T-helper 17 cell (primary cell): ENCODE measurements at regions not wholly inside any gene's neighbourhood (a gene's known extent, or its start where the extent isn't known, plus 50 kb on each side); places are given as distances from the start of the nearest gene placed in this dataset.
"Not testable (repeated sequence)": the region's sequence is repeated elsewhere in the genome, so short reads cannot be mapped to it uniquely, and the experiment has no call there.

Experiments
- ATAC-seq: fragments of 150-1000 bp; cut with Tn5 transposase; 2 replicates; pipeline ENCODE4 v1.10.0; 2021; ENCODE audit warnings: mild to moderate bottlenecking, moderate library complexity
- DNase-seq, 3 donors: peaks; one replicate each; pipeline versions ENCODE4 v3.0.0 to v3.0.0-alpha.2; 2020 to 2021
- H3K9me3 ChIP-seq: one replicate; pipeline ENCODE4 v1.7.0; 2013; ENCODE audit warnings: low read length, mild to moderate bottlenecking; ENCODE audit not compliant: control insufficient read depth, poor library complexity, severe bottlenecking
- H3K27ac Mint-ChIP-seq: one replicate; pipeline ENCODE4 v1.8.0; 2022; ENCODE audit warnings: mild to moderate bottlenecking, moderate library complexity, mixed read lengths
- H3K27me3 Mint-ChIP-seq: one replicate; pipeline ENCODE4 v1.8.0; 2022; ENCODE audit warnings: mixed read lengths
- H3K36me3 Mint-ChIP-seq: one replicate; pipeline ENCODE4 v1.8.0; 2022; ENCODE audit warnings: low read depth, mixed read lengths
- H3K4me1 Mint-ChIP-seq: one replicate; pipeline ENCODE4 v1.8.0; 2022; ENCODE audit warnings: mild to moderate bottlenecking, mixed read lengths
- H3K4me3 Mint-ChIP-seq: one replicate; pipeline ENCODE4 v1.8.0; 2022; ENCODE audit warnings: mild to moderate bottlenecking, moderate library complexity, mixed read lengths

- Mint-ChIP-seq H3K27me3 (no peaks in the 10 kb centered on the region), H3K4me1 (peaks cover 8% of the 10 kb centered on the region), H3K4me3 (no peak overlapping the region), H3K36me3 (no peaks in the 10 kb centered on the region), H3K27ac (no peak overlapping the region)
- no peaks in the 10 kb centered on the region for H3K9me3 ChIP-seq
- ATAC-seq: no peak
- DNase-seq: no peak
Observed at GRCh38 chr1:43031316-43032203, 72.9 kb upstream of the SLC2A1 start.

- DNase-seq (no peak), ATAC-seq (no peak)
- no peak overlapping the region for H3K27ac Mint-ChIP-seq
- no peak overlapping the region for H3K4me3 Mint-ChIP-seq
- no peaks in the 10 kb centered on the region for H3K27me3 Mint-ChIP-seq
- no peaks in the 10 kb centered on the region for H3K4me1 Mint-ChIP-seq
- no peaks in the 10 kb centered on the region for H3K9me3 ChIP-seq
- peaks cover 2% of the 10 kb centered on the region for H3K36me3 Mint-ChIP-seq
Observed at GRCh38 chr1:43024905-43025304, 66.2 kb upstream of the SLC2A1 start.

GRCh38 chr1:43021547-43022474, 63.1 kb upstream of the SLC2A1 start:
- H3K4me3 Mint-ChIP-seq: no peak overlapping the region

GRCh38 chr1:43019226-43019625, 60.6 kb upstream of the SLC2A1 start:
- Mint-ChIP-seq H3K4me3 (no peak overlapping the region), H3K27me3 (peaks cover 17% of the 10 kb centered on the region), H3K4me1 (no peaks in the 10 kb centered on the region), H3K36me3 (peaks cover 4% of the 10 kb centered on the region), H3K27ac (no peak overlapping the region)
- DNase-seq (no peak), ATAC-seq (no peak)
- no peaks in the 10 kb centered on the region for H3K9me3 ChIP-seq

More at GRCh38 chr1:43021547-43022474, 63.1 kb upstream of the SLC2A1 start:
- Mint-ChIP-seq H3K27me3 (peaks cover 4% of the 10 kb centered on the region), H3K4me1 (no peaks in the 10 kb centered on the region), H3K36me3 (peaks cover 6% of the 10 kb centered on the region), H3K27ac (no peak overlapping the region)
- no peaks in the 10 kb centered on the region for H3K9me3 ChIP-seq
- ATAC-seq: no peak
- DNase-seq: no peak

GRCh38 chr1:43018121-43018520, 59.5 kb upstream of the SLC2A1 start:
- DNase-seq (no peak), ATAC-seq (no peak)
- no peak overlapping the region for H3K4me3 Mint-ChIP-seq
- no peaks in the 10 kb centered on the region for H3K4me1 Mint-ChIP-seq
- H3K27ac Mint-ChIP-seq: no peak overlapping the region
- no peaks in the 10 kb centered on the region for H3K9me3 ChIP-seq
- peaks cover 4% of the 10 kb centered on the region for H3K36me3 Mint-ChIP-seq
- peaks cover 27% of the 10 kb centered on the region for H3K27me3 Mint-ChIP-seq

GRCh38 chr1:43015269-43015668, 56.6 kb upstream of the SLC2A1 start:
- ATAC-seq (no peak), DNase-seq (no peak)
- Mint-ChIP-seq H3K4me1 (peaks cover 4% of the 10 kb centered on the region), H3K27me3 (peaks cover 45% of the 10 kb centered on the region), H3K27ac (no peak overlapping the region), H3K36me3 (peaks cover 4% of the 10 kb centered on the region), H3K4me3 (no peak overlapping the region)
- no peaks in the 10 kb centered on the region for H3K9me3 ChIP-seq

GRCh38 chr1:43014579-43014978, 55.9 kb upstream of the SLC2A1 start:
- H3K4me1 Mint-ChIP-seq, H3K4me3 Mint-ChIP-seq, H3K36me3 Mint-ChIP-seq, ATAC-seq, DNase-seq, H3K9me3 ChIP-seq, H3K27ac Mint-ChIP-seq: not testable (repeated sequence)
- H3K27me3 Mint-ChIP-seq: peaks cover 45% of the 10 kb centered on the region

- DNase-seq (no peak), ATAC-seq (no peak)
- H3K4me1 Mint-ChIP-seq: peaks cover 4% of the 10 kb centered on the region
- H3K4me3 Mint-ChIP-seq: no peak overlapping the region
- H3K36me3 Mint-ChIP-seq: no peaks in the 10 kb centered on the region
- H3K27ac Mint-ChIP-seq: no peak overlapping the region
- peaks cover 51% of the 10 kb centered on the region for H3K27me3 Mint-ChIP-seq
- H3K9me3 ChIP-seq: no peaks in the 10 kb centered on the region
Observed at GRCh38 chr1:43011020-43011419, 52.4 kb upstream of the SLC2A1 start.

GRCh38 chr1:43009274-43009673, 50.6 kb upstream of the SLC2A1 start:
- Mint-ChIP-seq H3K27me3 (peaks cover 39% of the 10 kb centered on the region), H3K4me3 (no peak overlapping the region), H3K27ac (no peak overlapping the region), H3K36me3 (no peaks in the 10 kb centered on the region), H3K4me1 (peaks cover 4% of the 10 kb centered on the region)
- DNase-seq: no peak
- no peak for ATAC-seq
- no peaks in the 10 kb centered on the region for H3K9me3 ChIP-seq

- no peak for ATAC-seq
- Mint-ChIP-seq H3K4me1 (peaks cover 4% of the 10 kb centered on the region), H3K27me3 (peaks cover 32% of the 10 kb centered on the region), H3K4me3 (no peak overlapping the region), H3K27ac (no peak overlapping the region), H3K36me3 (no peaks in the 10 kb centered on the region)
- DNase-seq: no peak
- H3K9me3 ChIP-seq: no peaks in the 10 kb centered on the region
Observed at GRCh38 chr1:43008115-43009060, 49.7 kb upstream of the SLC2A1 start.
